Stomach (tissue), 4 donors: ENCODE measurements at regions not wholly inside any gene's neighbourhood (a gene's known extent, or its start where the extent isn't known, plus 50 kb on each side); places are given as distances from the start of the nearest gene placed in this dataset.

Experiments
- EP300 ChIP-seq: sonication (generic); formaldehyde crosslinking; IDR thresholded peaks from one replicate; pipeline ENCODE4 v1.6.1; 2017; ENCODE audit warnings: antibody characterized with exemption
- TF ChIP-seq, protein P1 (sequence below), 7 experiments: fragments of 450-650 bp in 4 of 7; fragments of 200-600 bp in 3 of 7; sonication (generic) in 3 of 7; IDR thresholded peaks; one replicate each; pipeline ENCODE4 v1.5.1; 2016 to 2019; ENCODE audit warnings: antibody characterized with exemption in 7 of 7, control low read depth in 2 of 7, mild to moderate bottlenecking in 1 of 7

GRCh38 chr6:170127151-170127550 lies 163.7 kb downstream of the DLL1 start:
- TF ChIP-seq, protein P1, sequence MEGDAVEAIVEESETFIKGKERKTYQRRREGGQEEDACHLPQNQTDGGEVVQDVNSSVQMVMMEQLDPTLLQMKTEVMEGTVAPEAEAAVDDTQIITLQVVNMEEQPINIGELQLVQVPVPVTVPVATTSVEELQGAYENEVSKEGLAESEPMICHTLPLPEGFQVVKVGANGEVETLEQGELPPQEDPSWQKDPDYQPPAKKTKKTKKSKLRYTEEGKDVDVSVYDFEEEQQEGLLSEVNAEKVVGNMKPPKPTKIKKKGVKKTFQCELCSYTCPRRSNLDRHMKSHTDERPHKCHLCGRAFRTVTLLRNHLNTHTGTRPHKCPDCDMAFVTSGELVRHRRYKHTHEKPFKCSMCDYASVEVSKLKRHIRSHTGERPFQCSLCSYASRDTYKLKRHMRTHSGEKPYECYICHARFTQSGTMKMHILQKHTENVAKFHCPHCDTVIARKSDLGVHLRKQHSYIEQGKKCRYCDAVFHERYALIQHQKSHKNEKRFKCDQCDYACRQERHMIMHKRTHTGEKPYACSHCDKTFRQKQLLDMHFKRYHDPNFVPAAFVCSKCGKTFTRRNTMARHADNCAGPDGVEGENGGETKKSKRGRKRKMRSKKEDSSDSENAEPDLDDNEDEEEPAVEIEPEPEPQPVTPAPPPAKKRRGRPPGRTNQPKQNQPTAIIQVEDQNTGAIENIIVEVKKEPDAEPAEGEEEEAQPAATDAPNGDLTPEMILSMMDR (IDR thresholded peaks at IDR 0.05), result no peak
- no peak for TF ChIP-seq EP300
